ENCODE measurements at regions not wholly inside any gene's neighbourhood (a gene's known extent, or its start where the extent isn't known, plus 50 kb on each side); places are given as distances from the start of the nearest gene placed in this dataset.

DNA sequence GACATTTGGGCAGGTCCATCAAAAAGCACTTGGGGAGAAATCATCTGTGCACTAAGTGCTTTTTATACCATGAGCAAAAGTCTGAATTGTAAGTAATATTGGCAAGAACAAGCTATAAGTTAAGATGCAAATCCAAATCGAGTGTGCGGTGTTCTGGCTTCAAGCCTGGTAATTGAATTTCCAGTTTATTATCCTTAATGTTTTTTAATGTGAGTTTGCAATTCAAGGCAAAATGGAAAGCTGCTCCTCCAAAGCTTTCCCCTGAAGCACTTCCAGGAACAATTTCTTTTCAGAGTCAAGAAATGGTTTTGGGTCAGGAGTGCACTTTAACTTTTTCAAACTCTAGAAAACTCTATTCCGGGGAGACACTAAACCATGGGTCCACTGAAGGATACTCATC lies 445.7 kb downstream of the TOX3 start:
- TF ChIP-seq, protein P1, sequence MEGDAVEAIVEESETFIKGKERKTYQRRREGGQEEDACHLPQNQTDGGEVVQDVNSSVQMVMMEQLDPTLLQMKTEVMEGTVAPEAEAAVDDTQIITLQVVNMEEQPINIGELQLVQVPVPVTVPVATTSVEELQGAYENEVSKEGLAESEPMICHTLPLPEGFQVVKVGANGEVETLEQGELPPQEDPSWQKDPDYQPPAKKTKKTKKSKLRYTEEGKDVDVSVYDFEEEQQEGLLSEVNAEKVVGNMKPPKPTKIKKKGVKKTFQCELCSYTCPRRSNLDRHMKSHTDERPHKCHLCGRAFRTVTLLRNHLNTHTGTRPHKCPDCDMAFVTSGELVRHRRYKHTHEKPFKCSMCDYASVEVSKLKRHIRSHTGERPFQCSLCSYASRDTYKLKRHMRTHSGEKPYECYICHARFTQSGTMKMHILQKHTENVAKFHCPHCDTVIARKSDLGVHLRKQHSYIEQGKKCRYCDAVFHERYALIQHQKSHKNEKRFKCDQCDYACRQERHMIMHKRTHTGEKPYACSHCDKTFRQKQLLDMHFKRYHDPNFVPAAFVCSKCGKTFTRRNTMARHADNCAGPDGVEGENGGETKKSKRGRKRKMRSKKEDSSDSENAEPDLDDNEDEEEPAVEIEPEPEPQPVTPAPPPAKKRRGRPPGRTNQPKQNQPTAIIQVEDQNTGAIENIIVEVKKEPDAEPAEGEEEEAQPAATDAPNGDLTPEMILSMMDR (conservative IDR thresholded peaks at IDR 0.05; ENCODE audit: low read depth, low read length): no peak
- TF ChIP-seq RCOR1 (IDR thresholded peaks at IDR 0.05; ENCODE audit: insufficient replicate concordance, low read length) (no peak), MAFK (IDR thresholded peaks at IDR 0.05; ENCODE audit: low read depth, low read length) (no peak), SMC3 (IDR thresholded peaks at IDR 0.05; ENCODE audit: low read depth, low read length) (no peak), RFX5 (IDR thresholded peaks at IDR 0.05; ENCODE audit: low read depth, low read length) (no peak), POLR2A (IDR thresholded peaks at IDR 0.05; ENCODE audit: low read depth, low read length) (no peak), CHD1 (IDR thresholded peaks at IDR 0.05; ENCODE audit: low read depth, low read length) (no peak), BHLHE40 (IDR thresholded peaks at IDR 0.05; ENCODE audit: low read depth, low read length) (no peak), CEBPB (IDR thresholded peaks at IDR 0.05; ENCODE audit: low read depth, low read length) (no peak), RAD21 (IDR thresholded peaks at IDR 0.05; ENCODE audit: low read length) (no peak)
- TF ChIP-seq, protein P2, sequence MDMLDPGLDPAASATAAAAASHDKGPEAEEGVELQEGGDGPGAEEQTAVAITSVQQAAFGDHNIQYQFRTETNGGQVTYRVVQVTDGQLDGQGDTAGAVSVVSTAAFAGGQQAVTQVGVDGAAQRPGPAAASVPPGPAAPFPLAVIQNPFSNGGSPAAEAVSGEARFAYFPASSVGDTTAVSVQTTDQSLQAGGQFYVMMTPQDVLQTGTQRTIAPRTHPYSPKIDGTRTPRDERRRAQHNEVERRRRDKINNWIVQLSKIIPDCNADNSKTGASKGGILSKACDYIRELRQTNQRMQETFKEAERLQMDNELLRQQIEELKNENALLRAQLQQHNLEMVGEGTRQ (IDR thresholded peaks at IDR 0.05; ENCODE audit: low read depth, low read length): no peak

Data from IMR-90 (cell line).